GM12891 (cell line): ENCODE measurements at regions not wholly inside any gene's neighbourhood (a gene's known extent, or its start where the extent isn't known, plus 50 kb on each side); places are given as distances from the start of the nearest gene placed in this dataset.

ENCODE experiments used
- PAX5 ChIP-seq: IDR thresholded peaks from 2 replicates; pipeline ENCODE4 v1.6.1; 2011; ENCODE audit warnings: low read length, moderate library complexity, mild to moderate bottlenecking; ENCODE audit not compliant: insufficient read depth, severe bottlenecking
- POLR2A ChIP-seq: IDR thresholded peaks from 2 replicates; pipeline ENCODE4 v1.6.1; 2011; ENCODE audit warnings: low read depth, low read length, control low read depth
- POLR2AphosphoS5 ChIP-seq: IDR thresholded peaks from 2 replicates; pipeline ENCODE4 v1.6.1; 2011; ENCODE audit warnings: low read depth, low read length, control low read depth
- POU2F2 ChIP-seq: IDR thresholded peaks from 2 replicates; pipeline ENCODE4 v1.6.1; 2011; ENCODE audit warnings: low read depth, mild to moderate bottlenecking, control low read depth, low read length, moderate library complexity
- SPI1 ChIP-seq: IDR thresholded peaks from 2 replicates; pipeline ENCODE4 v1.6.1; 2011; ENCODE audit warnings: low read depth, low read length, control low read depth
- TAF1 ChIP-seq: IDR thresholded peaks from 2 replicates; pipeline ENCODE4 v1.6.1; 2011; ENCODE audit warnings: low read depth, low read length, control low read depth

- no peak for TF ChIP-seq POLR2A
- no peak for TF ChIP-seq POLR2AphosphoS5
- TF ChIP-seq POU2F2, result no peak
- no peak for TF ChIP-seq TAF1
- no peak for TF ChIP-seq SPI1
- TF ChIP-seq PAX5, result no peak
These were observed 379.0 kb upstream of the SLC30A5 start for GRCh38 chr5:68714810-68715209.
